ENCODE measurements at regions not wholly inside any gene's neighbourhood (a gene's known extent, or its start where the extent isn't known, plus 50 kb on each side); places are given as distances from the start of the nearest gene placed in this dataset.

DNA sequence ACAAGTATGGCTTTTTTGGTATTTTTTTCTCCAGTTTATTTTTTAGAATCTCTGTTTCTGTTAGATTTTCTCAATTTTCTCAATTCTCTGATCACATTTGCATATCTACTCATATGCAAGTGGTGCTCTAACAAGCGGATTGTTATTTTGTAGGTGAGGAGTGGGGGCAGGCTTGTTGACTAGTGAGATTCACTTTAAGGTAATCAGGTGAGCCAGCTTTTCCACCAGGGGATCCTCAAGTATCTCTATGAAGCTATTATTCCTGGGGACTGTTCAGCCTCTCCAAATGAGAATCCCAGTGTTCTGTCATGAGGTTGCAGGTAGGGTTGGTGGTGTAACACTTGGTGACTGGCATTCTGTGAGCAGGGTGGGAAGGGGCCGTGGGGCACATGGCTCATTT lies 274.3 kb upstream of the FERMT1 start:
- no peak for TF ChIP-seq CTCF (conservative IDR thresholded peaks at IDR 0.05; ENCODE audit: low read length)
- no peak for DNase-seq (ENCODE audit: low read depth)
- no peak overlapping the region for H3K4me3 ChIP-seq (ENCODE audit: low read length)

- no peak for DNase-seq (ENCODE audit: low read depth)
- H3K4me3 ChIP-seq (ENCODE audit: low read length): no peak overlapping the region
- no peak for TF ChIP-seq CTCF (conservative IDR thresholded peaks at IDR 0.05; ENCODE audit: low read length)
Observed at GRCh38 chr20:6395695-6396094, 272.9 kb upstream of the FERMT1 start.

GRCh38 chr20:6388671-6389197 lies 265.9 kb upstream of the FERMT1 start:
- no peak overlapping the region for H3K4me3 ChIP-seq (ENCODE audit: low read length)
- no peak for TF ChIP-seq CTCF (conservative IDR thresholded peaks at IDR 0.05; ENCODE audit: low read length)
- DNase-seq (ENCODE audit: low read depth): no peak

GRCh38 chr20:6384956-6385486 lies 262.2 kb upstream of the FERMT1 start:
- no peak overlapping the region for H3K4me3 ChIP-seq (ENCODE audit: low read length)
- TF ChIP-seq CTCF (conservative IDR thresholded peaks at IDR 0.05; ENCODE audit: low read length): no peak
- DNase-seq (ENCODE audit: low read depth): no peak

DNA sequence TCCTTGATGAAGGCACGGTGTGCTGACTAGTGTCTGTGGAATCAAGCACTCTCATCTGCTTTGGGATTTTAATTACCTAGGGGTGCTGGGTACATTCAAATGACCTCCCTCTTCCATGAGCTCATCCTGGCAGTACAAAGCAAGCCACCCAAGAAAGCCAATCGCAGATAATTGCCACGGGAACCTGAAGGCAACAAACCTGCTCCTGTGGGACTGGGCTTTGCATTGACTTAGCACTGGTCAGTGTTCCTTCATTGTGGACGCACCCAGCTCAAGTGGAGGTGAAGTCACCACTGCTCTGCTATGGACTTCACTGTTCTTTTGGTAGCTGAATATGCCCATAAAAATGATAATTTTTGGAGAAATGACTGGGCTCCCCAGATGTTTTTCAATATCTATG lies 261.6 kb upstream of the FERMT1 start:
- DNase-seq (ENCODE audit: low read depth): no peak
- no peak overlapping the region for H3K4me3 ChIP-seq (ENCODE audit: low read length)
- no peak for TF ChIP-seq CTCF (conservative IDR thresholded peaks at IDR 0.05; ENCODE audit: low read length)

DNA sequence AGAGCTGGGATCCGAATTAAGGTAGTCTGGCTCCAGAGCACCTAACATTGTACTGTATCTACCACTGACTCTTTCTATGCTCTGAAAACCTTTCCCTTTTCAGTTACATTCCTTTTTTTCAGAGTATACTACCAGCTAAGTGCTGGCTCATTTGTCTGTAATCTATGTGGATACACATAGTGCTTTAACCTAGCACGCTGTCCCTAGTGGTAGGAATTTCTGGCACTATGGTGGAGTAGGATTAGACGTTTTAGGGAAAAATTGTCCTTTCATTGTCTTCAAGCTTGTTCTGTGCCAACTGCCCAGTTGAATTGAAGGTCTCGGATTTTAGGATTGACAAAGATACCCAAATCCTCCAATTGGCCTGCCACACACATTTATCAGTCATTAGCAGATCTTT lies 259.1 kb upstream of the FERMT1 start:
- no peak overlapping the region for H3K4me3 ChIP-seq (ENCODE audit: low read length)
- peak; percentile 28 for TF ChIP-seq CTCF (conservative IDR thresholded peaks at IDR 0.05; ENCODE audit: low read length)
- no peak for DNase-seq (ENCODE audit: low read depth)

- DNase-seq (ENCODE audit: low read depth): no peak
- TF ChIP-seq CTCF (conservative IDR thresholded peaks at IDR 0.05; ENCODE audit: low read length): no peak
- no peak overlapping the region for H3K4me3 ChIP-seq (ENCODE audit: low read length)
Observed at GRCh38 chr20:6362245-6362644, 239.4 kb upstream of the FERMT1 start.
